Erythroblast (primary cell): ENCODE measurements at regions not wholly inside any gene's neighbourhood (a gene's known extent, or its start where the extent isn't known, plus 50 kb on each side); places are given as distances from the start of the nearest gene placed in this dataset.

Experiments used
- GATA1 ChIP-seq: IDR thresholded peaks from 2 replicates; pipeline ENCODE4 v1.6.1; 2011; ENCODE audit warnings: low read depth, mild to moderate bottlenecking, control low read depth, low read length, moderate library complexity
- POLR2A ChIP-seq: IDR thresholded peaks from 2 replicates; pipeline ENCODE4 v1.6.1; 2011; ENCODE audit warnings: mild to moderate bottlenecking, low read length

DNA sequence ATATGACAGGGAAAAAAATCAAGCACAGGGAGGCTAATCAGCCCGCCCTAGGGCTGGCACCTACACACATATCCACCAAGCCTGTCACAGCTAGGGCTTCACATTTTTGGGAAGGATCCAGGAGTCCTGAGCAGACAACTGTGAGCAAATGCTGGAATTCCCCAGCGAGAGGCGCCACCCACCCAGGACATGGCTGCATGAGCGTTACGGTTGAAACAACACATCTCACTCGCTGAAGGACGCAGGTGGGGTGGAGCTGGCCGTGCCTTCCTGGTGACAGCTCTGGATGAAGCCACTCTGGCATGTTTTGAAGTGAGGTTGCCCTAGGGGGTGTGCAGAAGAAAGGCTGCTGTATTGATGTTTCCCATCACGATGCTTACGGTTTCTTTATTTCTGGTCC lies 315.1 kb upstream of the EEF2KMT start:
- TF ChIP-seq GATA1 (no peak), POLR2A (no peak)
